Activated CD4-positive, alpha-beta T cell treated with anti-CD3 and anti-CD28 coated beads for 36 hours (primary cell): ENCODE measurements at regions not wholly inside any gene's neighbourhood (a gene's known extent, or its start where the extent isn't known, plus 50 kb on each side); places are given as distances from the start of the nearest gene placed in this dataset.

Experiments
- ATAC-seq: fragments of 200-7000 bp; cut with Tn5 transposase; one replicate; pipeline ENCODE4 v1.10.0; 2021; ENCODE audit warnings: mild to moderate bottlenecking, moderate library complexity
- CTCF ChIA-PET: fragments of 350-600 bp; sonication (Branson Sonifier 250); formaldehyde crosslinking; loops from one replicate; lab custom pipeline; 2021; ENCODE audit warnings: antibody characterized with exemption; lab: Charles Lee
- POLR2A ChIA-PET: fragments of 350-600 bp; sonication (Branson Sonifier 250); formaldehyde crosslinking; loops from one replicate; lab custom pipeline; 2021; ENCODE audit warnings: antibody characterized with exemption, inconsistent platforms; lab: Charles Lee
- DNase-seq: peaks from one replicate; pipeline ENCODE4 v3.0.0-alpha.2; 2020
- H3K27ac Mint-ChIP-seq: one replicate; pipeline ENCODE4 v1.8.0; 2021; ENCODE audit warnings: mixed read lengths
- H3K27me3 Mint-ChIP-seq: one replicate; pipeline ENCODE4 v1.8.0; 2021; ENCODE audit warnings: mixed read lengths
- H3K36me3 Mint-ChIP-seq: one replicate; pipeline ENCODE4 v1.8.0; 2021; ENCODE audit warnings: low read depth, mixed read lengths
- H3K4me1 Mint-ChIP-seq: one replicate; pipeline ENCODE4 v1.8.0; 2021; ENCODE audit warnings: mixed read lengths
- H3K4me3 Mint-ChIP-seq: one replicate; pipeline ENCODE4 v1.8.0; 2021; ENCODE audit warnings: mild to moderate bottlenecking, moderate library complexity, mixed read lengths
- H3K9me3 Mint-ChIP-seq: one replicate; pipeline ENCODE4 v1.8.0; 2021; ENCODE audit warnings: low read depth, mixed read lengths
- intact Hi-C, 2 experiments: fragments of 100-400 bp; cut with DNase I in 1 of 2; cut with micrococcal nuclease in 1 of 2; formaldehyde crosslinking; loops; one replicate each; pipeline versions ENCODE4 v1.14.2 to v1.15.1; 2022 to 2024; cut with DNase I, micrococcal nuclease

DNA sequence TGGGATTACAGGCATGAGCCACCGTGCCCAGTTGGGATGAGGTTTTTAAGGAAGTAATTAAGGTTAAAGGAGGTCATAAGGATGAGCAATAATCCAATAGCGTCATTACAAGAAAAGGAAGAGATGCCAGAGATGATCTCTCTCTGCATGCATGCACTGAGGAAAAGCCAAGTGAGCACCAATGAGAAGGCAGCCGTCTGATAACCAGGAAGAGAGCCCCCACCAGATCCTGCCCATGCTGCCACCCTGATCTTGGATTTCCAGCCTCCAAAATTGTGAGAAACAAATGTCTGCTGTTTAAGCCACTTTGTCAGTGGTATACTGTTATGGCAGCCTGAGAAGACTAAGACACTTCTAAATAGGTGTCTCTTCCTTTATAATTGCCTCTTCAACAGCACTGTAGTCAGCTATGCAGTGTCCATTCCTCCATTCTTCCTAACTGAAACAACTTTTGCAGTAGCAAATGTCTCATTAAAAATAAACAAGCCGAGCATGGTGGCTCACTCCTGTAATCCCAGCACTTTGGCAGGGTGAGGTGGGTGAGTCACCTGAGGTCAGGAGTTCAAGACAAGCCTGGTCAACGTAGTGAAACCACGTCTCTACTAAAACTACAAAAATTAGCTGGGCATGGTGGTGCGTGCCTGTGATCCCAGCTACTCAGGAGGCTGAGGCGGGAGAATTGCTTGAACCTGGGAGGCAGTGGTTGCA lies 216.2 kb upstream of the RUNX1 start:
- ATAC-seq (no peak), DNase-seq (no peak)
- no peaks in the 10 kb centered on the region for H3K4me1 Mint-ChIP-seq
- H3K27ac Mint-ChIP-seq, result no peak overlapping the region
- H3K4me3 Mint-ChIP-seq, result no peak overlapping the region
- POLR2A ChIA-PET, result no interaction called here
- CTCF ChIA-PET, result interaction anchor here (0.6 kb wide), 1 partner anchor 15 kb away, joined by 4 read pairs; no protein-coding TSS in a partner anchor
- H3K36me3 Mint-ChIP-seq, result no peaks in the 10 kb centered on the region
- H3K27me3 Mint-ChIP-seq, result peaks cover 2% of the 10 kb centered on the region
- H3K9me3 Mint-ChIP-seq, result peaks cover 2% of the 10 kb centered on the region
- intact Hi-C loops, result no loop called here

DNA sequence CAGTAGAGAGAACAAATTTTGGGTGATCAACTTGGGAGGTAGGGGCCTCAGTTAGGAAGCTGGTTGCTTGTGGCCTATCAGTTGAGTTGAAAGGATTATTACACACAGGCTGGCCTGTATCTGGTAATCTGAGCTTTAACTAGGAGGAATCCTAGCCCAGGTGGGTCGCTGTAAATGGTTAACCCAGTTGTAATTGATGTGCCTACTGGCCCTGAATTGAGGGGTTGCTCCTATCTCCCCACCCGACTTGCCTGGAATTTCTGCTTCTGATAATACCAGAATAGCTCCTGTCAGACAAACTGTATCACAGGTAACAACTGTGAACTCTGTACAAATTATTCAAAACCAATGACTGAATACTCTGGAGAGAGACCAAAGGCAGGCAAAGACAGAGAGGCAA lies 210.4 kb upstream of the RUNX1 start:
- intact Hi-C loops, result loop anchor here in 1 of 2 experiments (5.0 to 10.0 kb wide), 2 partner anchors 83 to 135 kb away; no protein-coding TSS in a partner anchor
- Mint-ChIP-seq H3K36me3 (no peaks in the 10 kb centered on the region), H3K4me1 (peaks cover 15% of the 10 kb centered on the region), H3K9me3 (peaks cover 2% of the 10 kb centered on the region), H3K4me3 (no peak overlapping the region), H3K27ac (no peak overlapping the region), H3K27me3 (peaks cover 5% of the 10 kb centered on the region)
- DNase-seq (no peak), ATAC-seq (no peak)
- CTCF ChIA-PET, result no interaction called here
- POLR2A ChIA-PET, result no interaction called here

DNA sequence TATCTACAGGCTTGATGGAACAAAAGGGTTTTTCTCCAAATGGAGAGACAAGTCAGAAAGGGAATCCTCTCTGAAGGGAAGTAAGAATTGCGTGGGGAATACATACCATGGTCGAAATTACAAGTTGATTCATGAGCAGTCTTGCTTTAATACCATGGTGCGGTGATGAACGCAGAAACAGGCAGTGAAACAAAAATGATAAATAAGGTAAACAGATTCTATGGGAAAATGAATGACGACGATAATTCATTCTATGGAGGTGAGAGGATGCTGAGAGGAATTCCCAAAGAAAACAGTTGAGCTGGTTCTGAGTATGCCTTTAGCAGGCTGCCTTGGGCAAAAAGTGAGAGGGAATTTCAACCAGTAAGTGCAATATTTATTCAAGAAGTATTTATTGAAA lies 209.4 kb upstream of the RUNX1 start:
- H3K4me3 Mint-ChIP-seq, result no peak overlapping the region
- ChIA-PET POLR2A (no interaction called here), CTCF (interaction anchor here (1.1 kb wide), 1 partner anchor 11 kb away, joined by 3 read pairs; no protein-coding TSS in a partner anchor)
- H3K27ac Mint-ChIP-seq, result no peak overlapping the region
- intact Hi-C loops, result loop anchor here in 1 of 2 experiments (5.0 to 10.0 kb wide), 2 partner anchors 84 to 136 kb away; no protein-coding TSS in a partner anchor
- ATAC-seq, result no peak
- H3K4me1 Mint-ChIP-seq, result peaks cover 18% of the 10 kb centered on the region
- peaks cover 5% of the 10 kb centered on the region for H3K27me3 Mint-ChIP-seq
- peaks cover 2% of the 10 kb centered on the region for H3K9me3 Mint-ChIP-seq
- no peak for DNase-seq
- H3K36me3 Mint-ChIP-seq, result no peaks in the 10 kb centered on the region

DNA sequence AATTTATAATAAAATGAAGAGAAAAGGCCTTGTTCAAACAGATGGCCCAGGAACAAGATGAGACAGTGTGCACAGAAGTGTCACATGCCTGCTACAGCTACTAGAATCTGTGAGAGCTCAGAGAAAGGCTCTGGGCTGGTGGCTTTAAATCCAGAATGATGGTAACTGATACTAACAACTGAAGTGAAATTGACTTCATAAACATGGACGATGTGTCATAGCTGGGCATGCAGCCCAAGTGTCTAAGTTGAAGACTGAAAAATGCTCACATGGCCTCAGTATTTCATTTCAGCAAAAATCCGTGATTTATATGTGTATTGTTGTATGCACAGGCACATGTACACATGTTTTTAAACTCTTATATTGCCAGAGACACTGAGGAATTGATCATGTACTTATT lies 208.3 kb upstream of the RUNX1 start:
- Mint-ChIP-seq H3K4me1 (peaks cover 27% of the 10 kb centered on the region), H3K4me3 (no peak overlapping the region), H3K27me3 (peaks cover 5% of the 10 kb centered on the region), H3K36me3 (no peaks in the 10 kb centered on the region), H3K9me3 (peaks cover 2% of the 10 kb centered on the region), H3K27ac (no peak overlapping the region)
- DNase-seq, result peak; percentile 38
- CTCF ChIA-PET, result interaction anchor here (0.6 kb wide), 1 partner anchor 72 kb away, joined by 3 read pairs; no protein-coding TSS in a partner anchor
- POLR2A ChIA-PET, result no interaction called here
- peak; percentile 60 for ATAC-seq
- intact Hi-C loops, result loop anchor here in 1 of 2 experiments (5.0 to 10.0 kb wide), 2 partner anchors 85 to 137 kb away; no protein-coding TSS in a partner anchor

DNA sequence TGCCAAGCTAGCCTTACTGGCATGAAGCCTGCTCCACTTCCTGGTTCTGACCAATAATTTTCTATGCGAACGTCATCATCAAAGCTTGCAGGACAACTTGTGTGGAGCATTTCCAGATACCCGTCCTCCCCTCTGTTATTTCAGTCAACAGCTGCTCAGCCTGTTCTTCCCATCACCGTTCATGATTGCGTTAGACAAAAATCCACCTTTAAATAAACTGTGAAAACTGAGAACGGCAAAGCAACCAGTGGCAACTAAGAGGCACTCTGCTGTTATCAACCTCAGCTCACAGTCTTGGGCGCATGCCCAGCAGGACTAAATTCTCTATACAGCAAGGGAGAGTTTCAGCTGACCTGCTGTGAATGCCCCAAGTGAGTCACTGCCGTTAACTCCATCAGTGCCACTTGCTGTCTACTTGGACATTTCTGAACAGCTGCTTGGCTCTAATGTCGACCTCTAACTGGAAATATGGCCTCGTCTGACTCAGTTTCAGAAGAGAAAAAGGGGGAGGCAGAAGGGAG lies 207.4 kb upstream of the RUNX1 start:
- no peak for DNase-seq
- no peak overlapping the region for H3K4me3 Mint-ChIP-seq
- ChIA-PET POLR2A (no interaction called here), CTCF (no interaction called here)
- H3K27me3 Mint-ChIP-seq, result peaks cover 5% of the 10 kb centered on the region
- H3K9me3 Mint-ChIP-seq, result peaks cover 3% of the 10 kb centered on the region
- H3K27ac Mint-ChIP-seq, result no peak overlapping the region
- H3K4me1 Mint-ChIP-seq, result peaks cover 32% of the 10 kb centered on the region
- no peak for ATAC-seq
- intact Hi-C loops, result loop anchor here in 1 of 2 experiments (5.0 to 10.0 kb wide), 2 partner anchors 86 to 138 kb away; no protein-coding TSS in a partner anchor
- peaks cover 1% of the 10 kb centered on the region for H3K36me3 Mint-ChIP-seq

DNA sequence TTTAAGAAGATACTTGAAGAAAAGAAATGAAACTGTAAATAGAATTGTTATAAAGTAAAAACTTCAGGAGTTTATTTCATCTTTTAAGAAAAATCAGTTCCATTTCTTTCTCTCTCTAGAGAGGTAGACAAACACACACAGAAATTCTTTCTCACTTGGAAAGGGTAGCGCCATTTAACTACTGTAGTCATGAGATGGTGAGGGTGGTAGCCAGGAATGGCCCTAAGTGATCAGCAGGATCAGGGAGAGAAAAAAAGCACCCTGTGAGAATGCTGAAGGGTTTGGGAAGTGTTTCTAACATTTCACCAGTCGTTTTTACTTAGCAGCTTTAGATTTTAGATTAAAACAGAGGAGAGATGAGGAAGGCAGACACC lies 205.7 kb upstream of the RUNX1 start:
- peaks cover 8% of the 10 kb centered on the region for H3K9me3 Mint-ChIP-seq
- ChIA-PET CTCF (interaction anchor here (1.0 kb wide), 1 partner anchor 146 kb away, joined by 3 read pairs; no protein-coding TSS in a partner anchor), POLR2A (no interaction called here)
- H3K36me3 Mint-ChIP-seq, result peaks cover 7% of the 10 kb centered on the region
- H3K4me1 Mint-ChIP-seq, result peaks cover 33% of the 10 kb centered on the region
- no peak overlapping the region for H3K27ac Mint-ChIP-seq
- ATAC-seq (no peak), DNase-seq (no peak)
- H3K27me3 Mint-ChIP-seq, result peaks cover 5% of the 10 kb centered on the region
- H3K4me3 Mint-ChIP-seq, result no peak overlapping the region
- intact Hi-C loops, result loop anchor here (5.0 to 10.0 kb wide), 3 partner anchors 88 to 148 kb away; no protein-coding TSS in a partner anchor

DNA sequence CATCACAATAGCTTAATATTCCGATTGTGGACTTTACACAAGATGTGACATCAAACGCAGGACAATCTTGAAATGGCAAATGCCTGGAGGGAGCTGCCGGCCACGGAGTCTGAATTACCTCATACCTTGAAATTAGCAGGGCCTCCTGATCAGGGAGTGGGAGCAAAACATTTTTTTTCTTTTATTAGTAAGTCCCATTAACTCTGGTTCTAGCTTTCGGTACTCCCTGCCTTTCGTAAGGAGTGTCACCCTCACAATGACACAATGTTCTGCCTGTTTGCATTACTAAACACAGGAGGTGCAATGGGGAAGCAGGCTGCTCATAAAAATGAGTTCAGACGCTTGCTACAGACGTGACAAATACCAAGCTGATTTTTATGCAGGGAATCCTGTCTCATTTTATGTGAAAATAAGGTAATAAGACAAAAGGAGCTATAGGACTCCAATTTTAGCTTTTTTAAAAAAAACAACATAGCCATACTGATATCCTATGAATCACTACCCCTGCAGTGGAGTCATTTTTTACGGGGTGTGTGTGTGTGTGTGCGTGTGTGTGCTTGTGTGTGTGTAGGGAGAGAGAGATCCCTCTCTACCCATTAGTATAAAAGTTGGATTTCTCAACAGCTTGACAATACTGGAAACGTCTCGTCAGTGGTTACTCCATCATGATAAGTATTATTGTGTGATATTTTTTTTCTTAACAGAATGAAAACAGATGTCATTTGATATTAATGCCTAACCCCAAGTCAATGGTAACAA lies 205.1 kb upstream of the RUNX1 start:
- ATAC-seq (no peak), DNase-seq (no peak)
- CTCF ChIA-PET, result interaction anchor here (0.6 to 1.1 kb wide), 6 partner anchors 9 to 678 kb away, joined by 3 to 5 read pairs (median 3); no protein-coding TSS in a partner anchor
- H3K36me3 Mint-ChIP-seq, result peaks cover 7% of the 10 kb centered on the region
- H3K4me3 Mint-ChIP-seq, result no peak overlapping the region
- peaks cover 8% of the 10 kb centered on the region for H3K9me3 Mint-ChIP-seq
- POLR2A ChIA-PET, result interaction anchor here (0.5 to 0.8 kb wide), 3 partner anchors 84 to 339 kb away, joined by 3 to 5 read pairs (median 3); no protein-coding TSS in a partner anchor
- intact Hi-C loops, result loop anchor here (5.0 to 10.0 kb wide), 2 partner anchors 141 to 148 kb away; no protein-coding TSS in a partner anchor
- H3K27me3 Mint-ChIP-seq, result peaks cover 4% of the 10 kb centered on the region
- no peak overlapping the region for H3K27ac Mint-ChIP-seq
- peaks cover 33% of the 10 kb centered on the region for H3K4me1 Mint-ChIP-seq

DNA sequence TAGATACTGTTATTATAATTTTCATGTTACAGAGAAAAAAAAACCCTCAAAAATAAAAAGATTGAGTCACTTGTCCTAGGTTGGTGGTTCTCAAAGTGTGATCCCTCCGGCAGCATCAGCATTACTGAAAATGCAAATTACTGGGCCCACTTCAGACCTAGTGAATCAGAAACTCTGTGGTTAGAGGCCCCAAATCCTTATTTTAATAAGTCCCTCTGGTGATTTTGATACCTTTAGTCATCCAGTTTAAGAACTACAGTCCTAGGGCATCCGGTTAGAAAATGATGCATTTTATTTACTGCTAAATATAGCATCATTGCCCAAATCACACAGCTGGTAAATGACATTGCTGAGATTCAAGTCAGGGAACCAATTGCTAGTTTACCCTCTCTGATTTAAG lies 203.7 kb upstream of the RUNX1 start:
- Mint-ChIP-seq H3K36me3 (peaks cover 7% of the 10 kb centered on the region), H3K4me1 (peaks cover 33% of the 10 kb centered on the region), H3K27ac (no peak overlapping the region), H3K27me3 (peaks cover 2% of the 10 kb centered on the region), H3K9me3 (peaks cover 11% of the 10 kb centered on the region), H3K4me3 (no peak overlapping the region)
- DNase-seq, result peak; percentile 59
- ATAC-seq, result peak; percentile 91
- intact Hi-C loops, result loop anchor here (1.0 to 10.0 kb wide), 4 partner anchors 142 to 165 kb away; no protein-coding TSS in a partner anchor
- POLR2A ChIA-PET, result interaction anchor here (0.6 to 0.7 kb wide), 2 partner anchors 59 to 154 kb away, joined by 4 to 7 read pairs; no protein-coding TSS in a partner anchor
- CTCF ChIA-PET, result interaction anchor here (0.6 to 1.5 kb wide), 2 partner anchors 206 to 233 kb away, joined by 3 to 5 read pairs; no protein-coding TSS in a partner anchor

DNA sequence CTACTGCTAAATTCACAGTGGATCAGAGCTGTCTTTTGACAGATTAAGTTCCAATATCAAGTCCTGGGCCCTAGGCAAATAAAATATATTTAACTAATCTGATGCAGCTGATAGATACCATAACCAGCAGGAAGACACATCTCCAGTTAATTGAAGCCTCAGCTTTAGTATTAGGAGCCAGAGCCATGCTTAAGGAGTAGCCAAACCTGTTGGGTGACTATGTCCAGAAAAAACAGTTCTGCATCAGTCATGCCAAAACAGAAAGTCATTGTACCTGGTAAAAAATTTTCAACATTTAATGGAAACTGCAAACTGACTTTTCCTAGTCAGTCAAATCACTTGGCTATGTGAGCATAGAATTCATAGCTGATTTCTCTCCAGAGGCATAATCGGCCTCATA lies 200.5 kb upstream of the RUNX1 start:
- no peak overlapping the region for H3K27ac Mint-ChIP-seq
- H3K4me3 Mint-ChIP-seq, result no peak overlapping the region
- ATAC-seq (no peak), DNase-seq (no peak)
- ChIA-PET CTCF (no interaction called here), POLR2A (no interaction called here)
- peaks cover 7% of the 10 kb centered on the region for H3K36me3 Mint-ChIP-seq
- peaks cover 18% of the 10 kb centered on the region for H3K4me1 Mint-ChIP-seq
- intact Hi-C loops, result loop anchor here (5.0 to 10.0 kb wide), 2 partner anchors 145 to 153 kb away; no protein-coding TSS in a partner anchor
- peaks cover 2% of the 10 kb centered on the region for H3K27me3 Mint-ChIP-seq
- H3K9me3 Mint-ChIP-seq, result peaks cover 11% of the 10 kb centered on the region

DNA sequence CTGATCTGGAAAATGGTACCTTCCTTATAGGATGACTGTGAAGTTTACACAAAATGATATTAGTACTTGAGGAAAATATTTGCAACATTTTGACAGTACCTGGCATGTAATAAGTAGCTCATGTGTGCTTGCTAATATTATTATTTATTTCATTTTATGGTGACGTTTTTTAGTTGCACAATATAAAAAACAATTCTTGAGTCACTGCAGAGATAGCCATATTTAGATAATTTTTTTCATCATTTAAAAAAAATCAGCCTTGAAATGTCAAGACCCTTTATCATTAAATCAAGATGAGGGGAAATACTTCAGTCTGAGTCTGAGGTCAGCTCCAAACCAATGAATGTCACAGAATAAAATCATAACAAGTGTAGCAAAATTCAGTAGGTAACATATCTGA lies 196.8 kb upstream of the RUNX1 start:
- no peak for DNase-seq
- Mint-ChIP-seq H3K27me3 (peaks cover 5% of the 10 kb centered on the region), H3K9me3 (peaks cover 9% of the 10 kb centered on the region), H3K36me3 (peaks cover 3% of the 10 kb centered on the region), H3K4me3 (no peak overlapping the region), H3K27ac (no peak overlapping the region), H3K4me1 (no peaks in the 10 kb centered on the region)
- CTCF ChIA-PET, result interaction anchor here (0.6 kb wide), 1 partner anchor 149 kb away, joined by 3 read pairs; no protein-coding TSS in a partner anchor
- intact Hi-C loops, result no loop called here
- POLR2A ChIA-PET, result no interaction called here
- ATAC-seq, result no peak

DNA sequence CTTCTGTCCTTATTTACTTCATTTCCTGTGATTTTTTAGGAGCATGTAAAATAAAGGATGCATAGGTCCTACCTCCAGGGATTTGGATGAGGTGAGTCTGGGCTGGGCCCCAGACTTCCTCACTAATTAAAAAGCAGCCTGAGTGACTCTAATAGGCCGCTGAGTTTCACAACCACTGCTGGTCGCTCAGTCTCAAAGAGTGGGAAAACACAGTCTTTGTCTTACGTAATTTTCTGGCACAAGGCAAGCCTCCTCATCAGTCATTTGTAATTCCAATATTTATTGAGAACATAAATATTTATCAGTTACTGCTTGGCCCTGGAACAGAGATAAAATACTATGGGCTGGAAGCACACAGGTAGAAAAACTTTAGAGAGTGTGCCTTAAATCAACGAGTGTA lies 195.4 kb upstream of the RUNX1 start:
- H3K9me3 Mint-ChIP-seq, result peaks cover 3% of the 10 kb centered on the region
- intact Hi-C loops, result no loop called here
- H3K27me3 Mint-ChIP-seq, result peaks cover 5% of the 10 kb centered on the region
- CTCF ChIA-PET, result no interaction called here
- ATAC-seq, result no peak
- no peaks in the 10 kb centered on the region for H3K36me3 Mint-ChIP-seq
- POLR2A ChIA-PET, result no interaction called here
- no peak overlapping the region for H3K27ac Mint-ChIP-seq
- H3K4me3 Mint-ChIP-seq, result no peak overlapping the region
- H3K4me1 Mint-ChIP-seq, result no peaks in the 10 kb centered on the region
- no peak for DNase-seq
